Stomach (tissue), 4 donors: ENCODE measurements at regions not wholly inside any gene's neighbourhood (a gene's known extent, or its start where the extent isn't known, plus 50 kb on each side); places are given as distances from the start of the nearest gene placed in this dataset.

Experiments
- CTCF ChIP-seq, 7 experiments: fragments of 450-650 bp in 4 of 7; fragments of 200-600 bp in 3 of 7; sonication (generic) in 3 of 7; IDR thresholded peaks; one replicate each; pipeline ENCODE4 v1.5.1; 2016 to 2019; ENCODE audit warnings: antibody characterized with exemption in 7 of 7, control low read depth in 2 of 7, mild to moderate bottlenecking in 1 of 7
- EP300 ChIP-seq: sonication (generic); formaldehyde crosslinking; IDR thresholded peaks from one replicate; pipeline ENCODE4 v1.6.1; 2017; ENCODE audit warnings: antibody characterized with exemption
- POLR2A ChIP-seq, 4 donors: fragments of 450-650 bp; IDR thresholded peaks; one replicate each; pipeline ENCODE4 v1.6.1; 2016; ENCODE audit warnings: antibody characterized with exemption in 4 of 4, control low read depth in 2 of 4, mild to moderate bottlenecking in 1 of 4, moderate library complexity in 1 of 4

GRCh38 chr11:116225784-116226585 lies 546.8 kb downstream of the BUD13 start:
- no peak for TF ChIP-seq CTCF (IDR thresholded peaks at IDR 0.05)
- TF ChIP-seq POLR2A (IDR thresholded peaks at IDR 0.05) = no peak
- TF ChIP-seq EP300 = no peak
